Astrocyte of the cerebellum (primary cell): ENCODE measurements at regions not wholly inside any gene's neighbourhood (a gene's known extent, or its start where the extent isn't known, plus 50 kb on each side); places are given as distances from the start of the nearest gene placed in this dataset.

Source experiments
- DNase-seq: peaks from one replicate; pipeline ENCODE4 v3.0.0-alpha.2; 2011; ENCODE audit warnings: low read depth
- H3K4me3 ChIP-seq: 2 replicates; pipeline ENCODE4 v1.5.1; 2011; ENCODE audit warnings: mild to moderate bottlenecking, low read depth, low read length, moderate library complexity
- in situ Hi-C: cut with HindIII; loops from 2 replicates; pipeline ENCODE4 v1.10.0; 2017; ENCODE audit warnings: low sequenced_read_pairs
- TF ChIP-seq, protein P1 (sequence below): IDR thresholded peaks from 2 replicates; pipeline ENCODE4 v1.5.1; 2012; ENCODE audit warnings: low read length, low read depth, moderate library complexity, mild to moderate bottlenecking; ENCODE audit errors: missing control alignments

DNA sequence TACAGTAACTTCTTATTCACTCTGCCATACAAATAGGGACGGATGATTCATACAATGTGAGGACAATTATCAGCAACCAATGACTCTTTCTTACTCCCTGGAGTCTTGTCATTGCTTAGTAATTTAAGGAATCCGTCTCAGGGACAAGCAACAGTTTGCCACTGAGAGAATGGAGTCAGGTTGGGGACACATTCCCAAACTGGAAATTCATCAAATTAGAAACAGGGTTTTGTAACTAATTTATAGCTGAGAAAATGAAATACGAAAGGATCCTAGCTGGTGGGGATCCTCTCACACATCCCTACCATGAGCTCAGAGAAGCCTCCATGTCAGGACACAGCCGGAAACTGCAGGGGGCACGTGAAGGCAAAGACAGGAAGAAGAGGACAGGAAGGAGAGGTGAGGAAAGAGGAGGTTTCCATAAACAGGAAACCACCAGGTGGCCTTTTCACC lies 50.4 kb upstream of the KDR start:
- no peak for DNase-seq
- no peak overlapping the region for H3K4me3 ChIP-seq
- in situ Hi-C loops, result no loop called here
- TF ChIP-seq, protein P1, sequence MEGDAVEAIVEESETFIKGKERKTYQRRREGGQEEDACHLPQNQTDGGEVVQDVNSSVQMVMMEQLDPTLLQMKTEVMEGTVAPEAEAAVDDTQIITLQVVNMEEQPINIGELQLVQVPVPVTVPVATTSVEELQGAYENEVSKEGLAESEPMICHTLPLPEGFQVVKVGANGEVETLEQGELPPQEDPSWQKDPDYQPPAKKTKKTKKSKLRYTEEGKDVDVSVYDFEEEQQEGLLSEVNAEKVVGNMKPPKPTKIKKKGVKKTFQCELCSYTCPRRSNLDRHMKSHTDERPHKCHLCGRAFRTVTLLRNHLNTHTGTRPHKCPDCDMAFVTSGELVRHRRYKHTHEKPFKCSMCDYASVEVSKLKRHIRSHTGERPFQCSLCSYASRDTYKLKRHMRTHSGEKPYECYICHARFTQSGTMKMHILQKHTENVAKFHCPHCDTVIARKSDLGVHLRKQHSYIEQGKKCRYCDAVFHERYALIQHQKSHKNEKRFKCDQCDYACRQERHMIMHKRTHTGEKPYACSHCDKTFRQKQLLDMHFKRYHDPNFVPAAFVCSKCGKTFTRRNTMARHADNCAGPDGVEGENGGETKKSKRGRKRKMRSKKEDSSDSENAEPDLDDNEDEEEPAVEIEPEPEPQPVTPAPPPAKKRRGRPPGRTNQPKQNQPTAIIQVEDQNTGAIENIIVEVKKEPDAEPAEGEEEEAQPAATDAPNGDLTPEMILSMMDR, result no peak

DNA sequence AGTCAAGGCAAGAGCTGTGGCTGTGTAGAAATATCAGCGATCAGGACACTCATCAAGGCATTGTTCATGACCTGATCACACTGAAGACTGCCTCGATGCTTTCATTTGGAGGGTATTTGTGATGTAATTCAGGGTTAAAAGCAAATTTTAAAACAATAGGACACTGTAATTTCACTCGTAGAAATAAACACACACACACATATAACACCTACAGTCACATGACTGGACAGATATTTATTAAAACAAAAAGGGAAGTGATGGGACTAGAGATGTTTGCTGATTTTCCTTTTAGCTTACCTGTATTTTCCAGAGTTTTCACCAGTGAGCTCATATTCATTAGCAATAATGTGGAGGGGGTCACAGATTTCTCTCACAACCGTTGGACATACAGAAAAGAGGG lies 51.1 kb upstream of the KDR start:
- H3K4me3 ChIP-seq, result no peak overlapping the region
- in situ Hi-C loops, result no loop called here
- no peak for DNase-seq
- TF ChIP-seq, protein P1, result no peak

DNA sequence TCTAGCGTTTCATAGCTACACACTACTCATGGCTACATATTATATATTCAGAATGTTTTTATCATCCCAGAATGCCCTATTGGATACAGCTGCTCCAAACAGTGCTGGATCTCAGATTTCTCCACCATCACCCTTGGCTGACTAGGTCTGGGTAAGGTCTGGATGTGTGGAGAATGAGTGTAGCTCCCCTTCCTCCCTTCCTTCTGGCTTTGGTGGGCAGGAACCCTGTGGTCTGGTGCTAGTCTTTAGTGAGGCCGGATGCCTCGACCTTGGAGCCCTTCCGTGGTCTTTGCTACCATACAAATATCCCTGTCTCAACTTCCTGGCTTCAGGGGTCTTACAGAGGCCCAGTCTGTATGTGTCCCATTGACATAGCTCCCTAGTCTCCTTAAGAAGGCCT lies 52.1 kb upstream of the KDR start:
- no peak for DNase-seq
- no peak overlapping the region for H3K4me3 ChIP-seq
- in situ Hi-C loops, result no loop called here
- TF ChIP-seq, protein P1, result no peak

DNA sequence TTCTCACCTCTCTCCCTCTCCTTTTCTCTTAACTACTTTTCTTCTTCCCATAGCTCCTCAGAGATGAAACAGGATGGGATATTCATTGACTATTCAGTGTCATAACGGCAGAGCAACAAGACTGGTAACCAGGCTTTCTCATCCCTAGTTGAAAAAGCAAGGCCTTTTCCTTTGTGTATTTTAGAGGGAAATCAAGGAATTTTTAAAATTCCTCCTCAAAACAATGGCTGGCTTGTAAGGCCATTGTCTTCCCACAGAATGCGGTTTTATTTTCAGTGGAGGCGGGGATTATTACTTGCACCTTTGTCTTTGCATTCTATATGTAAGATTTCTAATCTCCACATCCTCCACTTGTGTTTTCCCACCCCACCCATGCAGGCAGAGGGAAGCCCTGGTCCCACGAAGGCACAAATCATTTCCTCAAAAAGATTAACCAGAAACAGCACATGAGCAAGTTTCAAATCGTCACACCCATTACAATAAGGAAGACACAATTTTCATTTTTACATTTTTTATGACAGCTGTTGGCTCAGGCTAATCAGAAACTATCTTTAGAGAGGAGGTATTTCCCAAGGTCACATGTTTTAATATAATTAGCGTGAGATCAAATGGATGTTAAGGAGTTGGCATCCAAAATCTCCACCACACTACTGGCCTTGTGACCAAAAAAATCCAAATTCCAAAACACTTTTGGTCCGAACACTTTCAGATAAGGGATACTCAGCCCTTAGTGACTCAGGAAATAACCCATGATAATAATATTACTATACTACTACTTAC lies 53.0 kb upstream of the KDR start:
- DNase-seq, result no peak
- TF ChIP-seq, protein P1, result no peak
- H3K4me3 ChIP-seq, result no peak overlapping the region
- in situ Hi-C loops, result no loop called here

DNA sequence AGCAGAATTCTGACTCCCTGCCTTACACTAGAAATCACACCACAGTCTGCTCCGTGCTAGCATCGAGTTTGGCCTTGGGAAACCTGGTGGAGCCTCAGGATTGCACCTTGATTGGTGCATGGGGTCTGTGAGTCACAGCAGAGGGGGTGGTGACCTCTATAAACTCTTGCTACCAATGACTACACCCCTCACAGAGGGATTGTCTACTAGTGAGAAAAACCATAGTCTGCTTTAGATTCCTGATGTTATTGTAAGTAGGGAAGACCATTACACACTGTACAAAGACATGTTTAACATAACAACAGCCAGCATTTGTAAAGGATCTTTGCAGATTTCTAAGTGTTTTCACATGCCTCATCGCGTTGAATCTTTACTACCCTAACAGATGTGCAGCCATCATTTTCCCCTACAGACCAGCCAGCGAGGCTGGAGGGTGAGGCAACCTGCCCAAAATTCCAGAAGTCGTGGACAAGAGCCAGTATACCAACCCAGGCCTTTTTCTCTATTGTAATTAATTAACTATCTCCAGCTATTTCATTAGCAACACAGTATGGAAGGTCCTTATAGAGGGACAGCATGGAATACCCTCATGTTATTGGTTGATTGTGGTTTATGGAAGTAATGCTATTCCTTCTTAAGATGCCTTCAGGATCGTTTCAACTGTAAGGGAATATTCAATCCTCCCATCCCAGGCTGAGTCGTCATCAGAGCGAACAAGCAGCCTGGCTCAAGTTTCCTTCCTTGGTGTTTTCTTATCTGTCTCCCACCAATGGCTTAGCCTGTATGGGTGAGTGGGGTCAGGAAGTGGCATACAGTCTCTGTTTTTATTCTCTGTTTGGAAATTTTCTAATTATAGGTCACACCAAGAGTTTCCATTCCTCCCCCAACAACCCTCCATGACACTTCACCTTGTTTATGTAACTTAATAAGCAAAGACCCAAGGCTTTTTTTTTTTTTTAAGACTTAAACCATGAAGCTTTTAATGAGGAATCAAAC lies 55.9 kb upstream of the KDR start:
- no peak for DNase-seq
- no peak overlapping the region for H3K4me3 ChIP-seq
- TF ChIP-seq, protein P1, result no peak
- in situ Hi-C loops, result no loop called here

DNA sequence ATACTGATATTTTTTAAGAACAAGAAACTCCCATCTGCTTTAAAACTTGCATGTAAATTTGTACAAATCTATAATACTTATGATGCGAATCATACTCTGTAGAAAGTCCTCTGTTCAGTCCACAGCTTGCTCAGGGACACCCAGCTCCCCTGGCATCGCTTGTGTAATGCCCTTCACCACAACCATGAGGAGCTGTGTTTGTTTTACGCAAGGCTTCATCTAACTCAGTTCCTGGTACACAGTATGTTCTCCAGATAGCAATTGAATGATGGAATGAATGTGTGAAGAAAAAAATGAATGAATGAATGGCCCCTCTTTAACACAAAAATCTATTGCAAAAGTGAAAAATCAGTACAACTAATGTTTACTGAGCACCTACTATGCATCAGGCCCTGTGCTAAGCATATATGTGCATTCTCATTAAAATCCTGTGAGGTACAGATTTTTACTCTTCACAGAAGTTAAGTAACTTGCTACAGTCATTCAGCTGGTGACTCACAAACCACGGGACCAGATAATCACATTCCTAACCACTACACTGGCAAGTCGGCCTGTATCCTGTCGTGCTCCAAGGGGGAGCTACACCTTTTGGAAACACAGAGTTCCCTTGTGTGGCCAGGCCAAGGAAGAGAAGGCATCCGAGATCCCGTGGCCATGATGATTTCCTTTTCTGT lies 58.7 kb upstream of the KDR start:
- peak; percentile 87 for DNase-seq
- TF ChIP-seq, protein P1, result no peak
- H3K4me3 ChIP-seq, result no peak overlapping the region
- in situ Hi-C loops, result no loop called here
